ENCODE measurements at regions not wholly inside any gene's neighbourhood (a gene's known extent, or its start where the extent isn't known, plus 50 kb on each side); places are given as distances from the start of the nearest gene placed in this dataset.
A peak's percentile ranks its signal among the peaks of the same experiment; 100 is the strongest.

- no peak overlapping the region for H3K4me3 ChIP-seq
- H3K9me3 ChIP-seq: no peaks in the 10 kb centered on the region
- WGBS, 5 donors: 72 to 85% (median 81%) methylated on average over 7 of the region's 7 CpGs
- no peak overlapping the region for H3K27ac ChIP-seq
- H3K4me1 ChIP-seq: peaks cover 0 to 8% (median 0%) of the 10 kb centered on the region in 4 donors
- no peaks in the 10 kb centered on the region for H3K27me3 ChIP-seq
- intact Hi-C loops (cut with DNase I; ENCODE audit: low total_unique reads): no loop called here
- H3K36me3 ChIP-seq: no peaks in the 10 kb centered on the region
- DNase-seq: peak in 1 of 2 donors; percentile 31
- TF ChIP-seq POLR2AphosphoS5 (IDR thresholded peaks at IDR 0.05) (no peak), POLR2A (IDR thresholded peaks at IDR 0.05) (no peak), CTCF (IDR thresholded peaks at IDR 0.05) (no peak), EP300 (IDR thresholded peaks at IDR 0.05) (no peak)
Measured at GRCh38 chr2:9681427-9681817, 50.6 kb upstream of the YWHAQ start.

- Histone ChIP-seq H3K36me3 (no peaks in the 10 kb centered on the region), H3K4me1 (peaks cover 0 to 7% (median 0%) of the 10 kb centered on the region in 4 donors), H3K9me3 (no peaks in the 10 kb centered on the region), H3K4me3 (no peak overlapping the region), H3K27ac (no peak overlapping the region), H3K27me3 (no peaks in the 10 kb centered on the region)
- intact Hi-C loops (cut with DNase I; ENCODE audit: low total_unique reads): no loop called here
- TF ChIP-seq POLR2A (IDR thresholded peaks at IDR 0.05) (no peak), EP300 (IDR thresholded peaks at IDR 0.05) (no peak), CTCF (IDR thresholded peaks at IDR 0.05) (no peak), POLR2AphosphoS5 (IDR thresholded peaks at IDR 0.05) (no peak)
- no peak for DNase-seq
- 83 to 94% (median 90%) methylated on average over 4 of the region's 4 CpGs for WGBS, 5 donors
Measured at GRCh38 chr2:9685637-9686036, 54.8 kb upstream of the YWHAQ start.

GRCh38 chr2:9686061-9686460 lies 55.3 kb upstream of the YWHAQ start:
- WGBS, 5 donors: 82 to 97% (median 84%) methylated on average over 8 of the region's 8 CpGs
- TF ChIP-seq POLR2A (IDR thresholded peaks at IDR 0.05) (no peak), POLR2AphosphoS5 (IDR thresholded peaks at IDR 0.05) (no peak), EP300 (IDR thresholded peaks at IDR 0.05) (no peak), CTCF (IDR thresholded peaks at IDR 0.05) (no peak)
- DNase-seq: no peak

GRCh38 chr2:9690252-9690651 lies 59.5 kb upstream of the YWHAQ start:
- intact Hi-C loops (cut with DNase I; ENCODE audit: low total_unique reads): no loop called here
- Histone ChIP-seq H3K9me3 (no peaks in the 10 kb centered on the region), H3K27me3 (no peaks in the 10 kb centered on the region), H3K4me3 (no peak overlapping the region), H3K4me1 (peaks cover 0 to 10% (median 8%) of the 10 kb centered on the region in 4 donors), H3K36me3 (no peaks in the 10 kb centered on the region), H3K27ac (no peak overlapping the region)
- peak in 1 of 2 donors; percentile 51 for DNase-seq
- TF ChIP-seq POLR2AphosphoS5 (IDR thresholded peaks at IDR 0.05) (no peak), POLR2A (IDR thresholded peaks at IDR 0.05) (no peak), EP300 (IDR thresholded peaks at IDR 0.05) (no peak), CTCF (IDR thresholded peaks at IDR 0.05) (no peak)
- WGBS, 5 donors: 70 to 92% (median 73%) methylated on average over 7 of the region's 7 CpGs

More at GRCh38 chr2:9686061-9686460, 55.3 kb upstream of the YWHAQ start:
- no peaks in the 10 kb centered on the region for H3K27me3 ChIP-seq
- H3K9me3 ChIP-seq: no peaks in the 10 kb centered on the region
- intact Hi-C loops (cut with DNase I; ENCODE audit: low total_unique reads): no loop called here
- no peak overlapping the region for H3K4me3 ChIP-seq
- no peak overlapping the region for H3K27ac ChIP-seq
- no peaks in the 10 kb centered on the region for H3K36me3 ChIP-seq
- peaks cover 0 to 2% (median 0%) of the 10 kb centered on the region in 4 donors for H3K4me1 ChIP-seq

All from stomach (tissue), 8 donors.